Sigmoid colon (tissue), 4 donors: ENCODE measurements at regions not wholly inside any gene's neighbourhood (a gene's known extent, or its start where the extent isn't known, plus 50 kb on each side); places are given as distances from the start of the nearest gene placed in this dataset.

Experiments
- CTCF ChIP-seq, 4 experiments: fragments of 450-650 bp in 3 of 4; fragments of 200-600 bp in 1 of 4; IDR thresholded peaks; one replicate each; pipeline ENCODE4 v1.5.1; 2016 to 2019; ENCODE audit warnings: antibody characterized with exemption in 4 of 4, mild to moderate bottlenecking in 3 of 4, moderate library complexity in 2 of 4
- EP300 ChIP-seq, 4 donors: sonication (generic); formaldehyde crosslinking; IDR thresholded peaks; one replicate each; pipeline ENCODE4 v1.6.1; 2017; ENCODE audit warnings: antibody characterized with exemption in 4 of 4
- POLR2A ChIP-seq, 2 donors: fragments of 450-650 bp; IDR thresholded peaks; one replicate each; pipeline ENCODE4 v1.6.1; 2016; ENCODE audit warnings: antibody characterized with exemption in 2 of 2, mild to moderate bottlenecking in 2 of 2, moderate library complexity in 2 of 2

- no peak for TF ChIP-seq CTCF (IDR thresholded peaks at IDR 0.05)
- no peak for TF ChIP-seq EP300 (IDR thresholded peaks at IDR 0.05)
- TF ChIP-seq POLR2A (IDR thresholded peaks at IDR 0.05) = no peak
Observed at GRCh38 chr14:105793836-105794235, 267.5 kb downstream of the TMEM121 start.
